HG02759 (cell line): ENCODE measurements at regions not wholly inside any gene's neighbourhood (a gene's known extent, or its start where the extent isn't known, plus 50 kb on each side); places are given as distances from the start of the nearest gene placed in this dataset.
"Not testable (repeated sequence)": the region's sequence is repeated elsewhere in the genome, so short reads cannot be mapped to it uniquely, and the experiment has no call there.

Source experiments
- ATAC-seq: cut with Tn5 transposase; IDR thresholded peaks from one replicate; pipeline ENCODE4 v1.9.1; 2021; ENCODE audit warnings: mild to moderate bottlenecking, moderate library complexity; ENCODE audit not compliant: unreplicated experiment

- ATAC-seq = no peak
Observed at GRCh38 chr9:21688108-21689102, 114.0 kb upstream of the MTAP start.

GRCh38 chr9:21689854-21690253 lies 112.6 kb upstream of the MTAP start:
- ATAC-seq = no peak

GRCh38 chr9:21690561-21690960 lies 111.9 kb upstream of the MTAP start:
- ATAC-seq = no peak

GRCh38 chr9:21692390-21692789 lies 110.0 kb upstream of the MTAP start:
- ATAC-seq = no peak

- ATAC-seq = no peak
Observed at GRCh38 chr9:21694424-21694823, 108.0 kb upstream of the MTAP start.

GRCh38 chr9:21695443-21695842 lies 107.0 kb upstream of the MTAP start:
- ATAC-seq = no peak

- no peak for ATAC-seq
Observed at GRCh38 chr9:21695874-21696341, 106.5 kb upstream of the MTAP start.

- no peak for ATAC-seq
Observed at GRCh38 chr9:21696411-21696871, 106.0 kb upstream of the MTAP start.

- no peak for ATAC-seq
Observed at GRCh38 chr9:21708260-21708711, 94.2 kb upstream of the MTAP start.

GRCh38 chr9:21708856-21709255 lies 93.6 kb upstream of the MTAP start:
- ATAC-seq = no peak

- peak; percentile 58 for ATAC-seq
Observed at GRCh38 chr9:21709464-21710058, 92.9 kb upstream of the MTAP start.

GRCh38 chr9:21710548-21711191 lies 91.8 kb upstream of the MTAP start:
- no peak for ATAC-seq

GRCh38 chr9:21711504-21711903 lies 90.9 kb upstream of the MTAP start:
- ATAC-seq = peak; percentile 84

- ATAC-seq = no peak
Observed at GRCh38 chr9:21715408-21715807, 87.0 kb upstream of the MTAP start.

- no peak for ATAC-seq
Observed at GRCh38 chr9:21720758-21721157, 81.7 kb upstream of the MTAP start.

GRCh38 chr9:21727411-21727810 lies 75.0 kb upstream of the MTAP start:
- not testable (repeated sequence) for ATAC-seq

- ATAC-seq = no peak
Observed at GRCh38 chr9:21728781-21729180, 73.7 kb upstream of the MTAP start.

- ATAC-seq = no peak
Observed at GRCh38 chr9:21729648-21730047, 72.8 kb upstream of the MTAP start.

GRCh38 chr9:21730899-21731298 lies 71.5 kb upstream of the MTAP start:
- ATAC-seq = no peak

GRCh38 chr9:21741151-21741550 lies 61.3 kb upstream of the MTAP start:
- no peak for ATAC-seq

- ATAC-seq = no peak
Observed at GRCh38 chr9:21744320-21744719, 58.1 kb upstream of the MTAP start.
